Kidney (tissue), 13 donors: ENCODE measurements at regions not wholly inside any gene's neighbourhood (a gene's known extent, or its start where the extent isn't known, plus 50 kb on each side); places are given as distances from the start of the nearest gene placed in this dataset.

Source experiments
- DNase-seq, 5 donors: peaks; one replicate each; pipeline ENCODE4 v3.0.0-alpha.2; 2013 to 2020
- FAIRE-seq: peaks from 2 replicates; lab custom pipeline; 2012; peaks lifted over from hg19 to GRCh38; lab: Jason Lieb, UNC
- H3K27ac ChIP-seq, 2 donors: one replicate each; pipeline ENCODE4 v1.7.0; 2013; ENCODE audit warnings: low read depth in 2 of 2, low read length in 2 of 2, inconsistent platforms in 1 of 2
- H3K27me3 ChIP-seq: one replicate; pipeline ENCODE4 v1.7.1; 2013; ENCODE audit warnings: low read length, inconsistent platforms; ENCODE audit not compliant: control insufficient read depth, insufficient read depth
- H3K36me3 ChIP-seq, 3 donors: one replicate each; pipeline versions ENCODE4 v1.7.0 to v1.7.1; 2013; ENCODE audit warnings: low read length in 3 of 3, control low read depth in 1 of 3, inconsistent platforms in 1 of 3; ENCODE audit not compliant: insufficient read depth in 3 of 3, control insufficient read depth in 2 of 3
- H3K4me1 ChIP-seq, 3 donors: one replicate each; pipeline versions ENCODE4 v1.7.0 to v1.7.1; 2013; ENCODE audit warnings: low read length in 3 of 3, inconsistent platforms in 1 of 3, low read depth in 1 of 3; ENCODE audit not compliant: control insufficient read depth in 2 of 3, insufficient read depth in 2 of 3
- H3K4me3 ChIP-seq, 3 donors: one replicate each; pipeline versions ENCODE4 v1.7.0 to v1.8.1; 2013; ENCODE audit warnings: low read length in 3 of 3, control low read depth in 1 of 3, inconsistent platforms in 1 of 3
- H3K9ac ChIP-seq, 3 donors: one replicate each; pipeline versions ENCODE4 v1.7.0 to v1.7.1; 2013; ENCODE audit warnings: low read length in 3 of 3, control low read depth in 1 of 3, inconsistent platforms in 1 of 3
- H3K9me3 ChIP-seq, 3 donors: one replicate each; pipeline versions ENCODE4 v1.7.0 to v1.7.1; 2013; ENCODE audit warnings: low read length in 3 of 3, control low read depth in 1 of 3, inconsistent platforms in 1 of 3; ENCODE audit not compliant: control insufficient read depth in 2 of 3, insufficient read depth in 1 of 3
- intact Hi-C: fragments of 100-400 bp; cut with DNase I; formaldehyde crosslinking; loops from one replicate; pipeline ENCODE4 v1.11.1; 2022
- TF ChIP-seq, protein P1 (sequence below): IDR thresholded peaks from 3 replicates; pipeline ENCODE4 v1.5.1; 2012; ENCODE audit warnings: mild to moderate bottlenecking, moderate library complexity, borderline replicate concordance; ENCODE audit not compliant: insufficient read depth; ENCODE audit errors: extremely low read depth
- donor health status: control.
- donor health status: control.
- donor health status: control.
- donor health status: control.
- donor health status: control.
- donor health status: DM: yes; HTN: yes; CAD: no.
- donor health status: Normal renal cell carcinoma (clear cell type).

DNA sequence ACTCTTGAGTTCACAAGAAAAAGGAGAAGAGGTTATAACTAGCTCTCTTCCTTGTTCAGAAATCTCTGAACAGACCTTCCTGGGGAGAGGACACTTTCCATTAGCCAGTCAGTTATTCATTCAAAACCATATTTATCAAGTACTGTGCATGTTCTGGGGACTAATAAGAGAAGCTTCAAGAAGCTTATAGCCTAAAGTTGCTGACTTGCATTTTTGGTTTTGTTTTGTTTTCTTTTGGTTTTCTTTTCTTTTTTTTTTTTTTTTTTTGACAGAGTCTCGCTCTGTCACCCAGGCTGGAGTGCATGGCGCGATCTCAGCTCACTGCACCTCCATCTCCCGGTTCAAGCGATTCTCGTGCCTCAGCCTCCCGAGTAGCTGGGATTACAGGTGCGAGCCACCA lies 471.4 kb downstream of the KLF12 start:
- no peaks in the 10 kb centered on the region for H3K9me3 ChIP-seq
- TF ChIP-seq, protein P1, sequence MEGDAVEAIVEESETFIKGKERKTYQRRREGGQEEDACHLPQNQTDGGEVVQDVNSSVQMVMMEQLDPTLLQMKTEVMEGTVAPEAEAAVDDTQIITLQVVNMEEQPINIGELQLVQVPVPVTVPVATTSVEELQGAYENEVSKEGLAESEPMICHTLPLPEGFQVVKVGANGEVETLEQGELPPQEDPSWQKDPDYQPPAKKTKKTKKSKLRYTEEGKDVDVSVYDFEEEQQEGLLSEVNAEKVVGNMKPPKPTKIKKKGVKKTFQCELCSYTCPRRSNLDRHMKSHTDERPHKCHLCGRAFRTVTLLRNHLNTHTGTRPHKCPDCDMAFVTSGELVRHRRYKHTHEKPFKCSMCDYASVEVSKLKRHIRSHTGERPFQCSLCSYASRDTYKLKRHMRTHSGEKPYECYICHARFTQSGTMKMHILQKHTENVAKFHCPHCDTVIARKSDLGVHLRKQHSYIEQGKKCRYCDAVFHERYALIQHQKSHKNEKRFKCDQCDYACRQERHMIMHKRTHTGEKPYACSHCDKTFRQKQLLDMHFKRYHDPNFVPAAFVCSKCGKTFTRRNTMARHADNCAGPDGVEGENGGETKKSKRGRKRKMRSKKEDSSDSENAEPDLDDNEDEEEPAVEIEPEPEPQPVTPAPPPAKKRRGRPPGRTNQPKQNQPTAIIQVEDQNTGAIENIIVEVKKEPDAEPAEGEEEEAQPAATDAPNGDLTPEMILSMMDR = no peak
- H3K9ac ChIP-seq = no peak overlapping the region
- H3K36me3 ChIP-seq = no peaks in the 10 kb centered on the region
- no peak for DNase-seq
- no peak overlapping the region for H3K27ac ChIP-seq
- H3K27me3 ChIP-seq = no peaks in the 10 kb centered on the region
- FAIRE-seq = no peak
- no peaks in the 10 kb centered on the region for H3K4me1 ChIP-seq
- H3K4me3 ChIP-seq = no peak overlapping the region
- intact Hi-C loops = no loop called here

DNA sequence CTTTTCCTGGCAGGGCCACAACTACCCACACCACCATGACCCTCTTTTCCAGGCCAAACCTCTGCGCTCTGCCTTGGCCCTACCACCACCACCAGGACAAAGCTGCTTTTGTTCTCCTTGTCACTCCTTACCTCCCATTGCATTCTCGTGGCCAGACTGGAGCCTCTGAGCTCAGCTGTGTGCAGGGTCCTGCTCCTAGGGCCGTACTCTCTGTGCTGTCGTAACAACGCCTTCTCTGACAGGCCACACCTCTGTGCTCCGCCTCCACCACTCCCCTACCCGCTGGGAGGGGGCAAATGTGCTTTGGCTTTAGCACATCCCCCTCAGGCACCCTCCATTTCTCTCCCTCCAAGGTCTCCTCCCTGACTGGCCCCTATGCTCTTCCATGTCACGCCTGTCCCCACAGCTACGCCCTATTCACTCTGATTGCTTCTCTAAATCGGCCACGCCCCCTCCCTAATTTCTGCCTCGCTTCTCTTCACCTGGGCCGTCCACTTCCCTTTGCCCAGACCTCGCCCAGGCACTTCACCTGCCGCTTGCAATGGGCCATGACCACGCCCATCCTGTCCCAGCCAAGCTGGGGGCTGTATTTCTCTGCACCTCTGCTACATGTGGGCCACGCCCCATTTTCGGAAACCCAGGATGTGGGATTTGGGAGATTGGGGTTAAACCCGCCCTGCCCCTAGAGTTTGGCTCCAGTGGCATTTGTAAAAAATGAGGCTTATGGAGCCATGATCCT lies 472.3 kb downstream of the KLF12 start:
- Histone ChIP-seq H3K9ac (no peak overlapping the region), H3K4me1 (no peaks in the 10 kb centered on the region), H3K9me3 (no peaks in the 10 kb centered on the region), H3K4me3 (no peak overlapping the region), H3K36me3 (no peaks in the 10 kb centered on the region), H3K27ac (no peak overlapping the region), H3K27me3 (no peaks in the 10 kb centered on the region)
- FAIRE-seq = no peak
- DNase-seq = peak in 1 of 5 donors; percentile 65
- intact Hi-C loops = no loop called here
- TF ChIP-seq, protein P1 = no peak

DNA sequence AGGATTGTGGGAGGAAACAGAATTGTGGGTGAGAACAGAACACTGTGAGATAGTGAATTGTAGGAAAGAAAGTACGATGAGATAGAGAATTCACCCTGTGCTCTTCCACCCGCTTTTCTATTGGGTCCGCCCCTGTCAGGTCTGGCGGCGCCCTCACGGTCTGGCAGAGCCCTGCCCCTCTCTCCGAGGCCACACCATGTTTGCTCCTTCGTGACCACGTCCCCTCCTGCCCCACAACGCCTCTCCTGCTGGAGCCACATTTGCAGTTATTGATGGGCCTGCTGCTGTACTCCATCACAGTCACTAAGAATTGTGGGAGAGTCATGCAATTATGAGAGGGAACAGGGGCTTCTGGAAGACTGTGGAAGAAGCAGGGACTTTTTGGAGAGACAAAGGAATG lies 473.1 kb downstream of the KLF12 start:
- H3K4me3 ChIP-seq = no peak overlapping the region
- H3K27me3 ChIP-seq = no peaks in the 10 kb centered on the region
- FAIRE-seq (no peak), DNase-seq (no peak)
- TF ChIP-seq, protein P1 = no peak
- no peaks in the 10 kb centered on the region for H3K4me1 ChIP-seq
- H3K27ac ChIP-seq = no peak overlapping the region
- no peaks in the 10 kb centered on the region for H3K36me3 ChIP-seq
- intact Hi-C loops = no loop called here
- no peak overlapping the region for H3K9ac ChIP-seq
- no peaks in the 10 kb centered on the region for H3K9me3 ChIP-seq
